ENCODE measurements at regions not wholly inside any gene's neighbourhood (a gene's known extent, or its start where the extent isn't known, plus 50 kb on each side); places are given as distances from the start of the nearest gene placed in this dataset.
"Not testable (repeated sequence)": the region's sequence is repeated elsewhere in the genome, so short reads cannot be mapped to it uniquely, and the experiment has no call there.

GRCh38 chr18:60905699-60906098 lies 427.5 kb upstream of the CDH20 start:
- Histone ChIP-seq H3K9me3 (no peaks in the 10 kb centered on the region), H3K4me3 (no peak overlapping the region), H3K4me1 (no peaks in the 10 kb centered on the region), H3K27me3 (no peaks in the 10 kb centered on the region), H3K27ac (no peak overlapping the region), H3K36me3 (replicated peaks in 1 of 2; ENCODE audit: insufficient read depth in 1 of 2, low read depth in 2 of 2) (no peaks in the 10 kb centered on the region)
- intact Hi-C loops (cut with DNase I) = no loop called here
- ATAC-seq (no peak), DNase-seq (no peak)
- no peak for TF ChIP-seq POLR2A (IDR thresholded peaks at IDR 0.05)
- no peak for TF ChIP-seq CTCF (IDR thresholded peaks at IDR 0.05)
- 49 to 52% methylated on average over 3 of the region's 3 CpGs for WGBS, 2 donors

- ATAC-seq (no peak), DNase-seq (no peak)
- Histone ChIP-seq H3K27ac (no peak overlapping the region), H3K36me3 (replicated peaks in 1 of 2; ENCODE audit: insufficient read depth in 1 of 2, low read depth in 2 of 2) (no peaks in the 10 kb centered on the region), H3K4me1 (no peaks in the 10 kb centered on the region), H3K27me3 (no peaks in the 10 kb centered on the region), H3K4me3 (no peak overlapping the region), H3K9me3 (no peaks in the 10 kb centered on the region)
- TF ChIP-seq CTCF (IDR thresholded peaks at IDR 0.05) (no peak), POLR2A (IDR thresholded peaks at IDR 0.05) (no peak)
- intact Hi-C loops (cut with DNase I) = no loop called here
These were observed 422.7 kb upstream of the CDH20 start for GRCh38 chr18:60910534-60910933.

GRCh38 chr18:60911504-60911903 lies 421.7 kb upstream of the CDH20 start:
- WGBS, 2 donors = 68 to 73% methylated on average over 2 of the region's 2 CpGs
- DNase-seq = no peak
- no peak overlapping the region for H3K4me3 ChIP-seq

GRCh38 chr18:60915160-60915559 lies 418.1 kb upstream of the CDH20 start:
- no peak overlapping the region for H3K4me3 ChIP-seq
- H3K27ac ChIP-seq = no peak overlapping the region
- WGBS, 2 donors = 14 to 19% methylated on average over 2 of the region's 2 CpGs
- H3K4me1 ChIP-seq = no peaks in the 10 kb centered on the region
- no peaks in the 10 kb centered on the region for H3K9me3 ChIP-seq
- no peak for TF ChIP-seq POLR2A (IDR thresholded peaks at IDR 0.05)
- no peak for TF ChIP-seq CTCF (IDR thresholded peaks at IDR 0.05)
- H3K36me3 ChIP-seq (replicated peaks in 1 of 2; ENCODE audit: insufficient read depth in 1 of 2, low read depth in 2 of 2) = no peaks in the 10 kb centered on the region
- intact Hi-C loops (cut with DNase I) = no loop called here
- ATAC-seq = no peak
- no peaks in the 10 kb centered on the region for H3K27me3 ChIP-seq
- no peak for DNase-seq

More at GRCh38 chr18:60911504-60911903, 421.7 kb upstream of the CDH20 start:
- ATAC-seq = no peak
- no peaks in the 10 kb centered on the region for H3K4me1 ChIP-seq
- no peaks in the 10 kb centered on the region for H3K27me3 ChIP-seq
- TF ChIP-seq POLR2A (IDR thresholded peaks at IDR 0.05) (no peak), CTCF (IDR thresholded peaks at IDR 0.05) (no peak)
- no peak overlapping the region for H3K27ac ChIP-seq
- intact Hi-C loops (cut with DNase I) = no loop called here
- H3K9me3 ChIP-seq = no peaks in the 10 kb centered on the region
- no peaks in the 10 kb centered on the region for H3K36me3 ChIP-seq (replicated peaks in 1 of 2; ENCODE audit: insufficient read depth in 1 of 2, low read depth in 2 of 2)

- intact Hi-C loops (cut with DNase I); ATAC-seq: not testable (repeated sequence)
- 62 to 70% methylated on average over 4 of the region's 4 CpGs for WGBS, 2 donors
These were observed 414.4 kb upstream of the CDH20 start for GRCh38 chr18:60918862-60919261.

More at GRCh38 chr18:60918862-60919261, 414.4 kb upstream of the CDH20 start:
- H3K9me3 ChIP-seq; H3K36me3 ChIP-seq (replicated peaks in 1 of 2; ENCODE audit: insufficient read depth in 1 of 2, low read depth in 2 of 2); H3K27me3 ChIP-seq; DNase-seq; H3K4me1 ChIP-seq; H3K4me3 ChIP-seq; H3K27ac ChIP-seq: not testable (repeated sequence)

All from body of pancreas (tissue), 4 donors.